ENCODE measurements at regions not wholly inside any gene's neighbourhood (a gene's known extent, or its start where the extent isn't known, plus 50 kb on each side); places are given as distances from the start of the nearest gene placed in this dataset.

DNA sequence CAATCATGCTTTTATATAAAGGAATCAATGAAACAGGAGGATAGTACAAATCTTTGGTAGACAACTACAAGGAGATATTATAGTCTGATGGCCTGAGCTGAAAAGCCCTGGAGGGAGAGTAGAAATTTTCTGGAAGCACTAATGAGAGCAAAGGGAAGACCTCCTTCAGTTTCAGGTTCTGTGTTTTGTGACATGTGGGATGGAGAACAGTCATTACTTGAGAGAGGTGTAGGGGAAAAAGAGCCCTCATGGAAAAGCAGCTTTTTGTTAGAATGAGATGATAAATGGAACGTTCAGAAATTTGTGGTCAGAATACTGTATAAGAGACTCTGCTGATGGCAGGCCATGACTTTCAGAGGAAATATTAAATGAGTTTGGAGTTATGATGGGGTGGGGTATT is 360.6 kb upstream of the MEF2C start:
- Histone ChIP-seq H3K9me3 (no peaks in the 10 kb centered on the region), H3K4me1 (no peaks in the 10 kb centered on the region), H3K36me3 (no peaks in the 10 kb centered on the region), H3K4me3 (no peak overlapping the region), H3K27ac (replicated peaks in 1 of 4) (no peak overlapping the region), H3K27me3 (no peaks in the 10 kb centered on the region)
- DNase-seq (ENCODE audit: extremely low spot score), result no peak
- TF ChIP-seq POLR2A (IDR thresholded peaks at IDR 0.05; ENCODE audit: low read depth) (no peak), CTCF (IDR thresholded peaks at IDR 0.05) (no peak), POLR2AphosphoS5 (IDR thresholded peaks at IDR 0.05) (no peak), EP300 (IDR thresholded peaks at IDR 0.05) (no peak)
- intact Hi-C loops (cut with DNase I), result no loop called here
- WGBS, result 84% methylated on average over 1 of the region's 1 CpG

- no peak overlapping the region for H3K27ac ChIP-seq (replicated peaks in 1 of 4)
- DNase-seq (ENCODE audit: extremely low spot score), result no peak
- H3K4me3 ChIP-seq, result no peak overlapping the region
- no peaks in the 10 kb centered on the region for H3K27me3 ChIP-seq
- intact Hi-C loops (cut with DNase I), result no loop called here
- TF ChIP-seq EP300 (IDR thresholded peaks at IDR 0.05) (no peak), CTCF (IDR thresholded peaks at IDR 0.05) (no peak), POLR2A (IDR thresholded peaks at IDR 0.05; ENCODE audit: low read depth) (no peak), POLR2AphosphoS5 (IDR thresholded peaks at IDR 0.05) (no peak)
- no peaks in the 10 kb centered on the region for H3K9me3 ChIP-seq
- peaks cover 0 to 7% (median 0%) of the 10 kb centered on the region in 4 donors for H3K4me1 ChIP-seq
- H3K36me3 ChIP-seq, result no peaks in the 10 kb centered on the region
These were observed 358.2 kb upstream of the MEF2C start for GRCh38 chr5:89241186-89241585.

DNA sequence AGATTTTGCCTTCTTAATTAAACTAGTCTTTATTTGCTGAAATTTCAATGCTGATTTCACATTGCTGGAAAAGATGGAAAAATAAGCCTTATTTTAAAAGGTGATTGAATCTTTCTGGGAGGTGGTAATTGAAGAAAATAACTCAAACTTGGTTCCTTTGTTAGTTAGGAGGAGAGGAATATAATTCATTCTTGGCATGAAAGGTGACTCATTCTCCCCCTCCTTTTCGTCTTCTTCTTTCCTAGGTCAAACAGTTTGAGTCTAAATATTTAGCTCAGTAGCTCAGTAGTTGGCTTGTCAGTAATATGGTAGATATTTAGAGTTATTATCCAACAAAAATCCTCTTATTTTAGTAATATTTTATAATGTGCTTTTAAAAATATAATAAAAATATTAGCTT is 353.9 kb upstream of the MEF2C start:
- Histone ChIP-seq H3K27ac (replicated peaks in 1 of 4) (no peak overlapping the region), H3K4me3 (no peak overlapping the region), H3K36me3 (no peaks in the 10 kb centered on the region), H3K4me1 (peaks cover 0 to 13% (median 0%) of the 10 kb centered on the region in 4 donors), H3K9me3 (no peaks in the 10 kb centered on the region), H3K27me3 (no peaks in the 10 kb centered on the region)
- intact Hi-C loops (cut with DNase I), result no loop called here
- WGBS, result 48% methylated on average over 1 of the region's 1 CpG
- TF ChIP-seq POLR2A (IDR thresholded peaks at IDR 0.05; ENCODE audit: low read depth) (no peak), POLR2AphosphoS5 (IDR thresholded peaks at IDR 0.05) (no peak), EP300 (IDR thresholded peaks at IDR 0.05) (no peak), CTCF (IDR thresholded peaks at IDR 0.05) (no peak)
- DNase-seq (ENCODE audit: extremely low spot score), result no peak

DNA sequence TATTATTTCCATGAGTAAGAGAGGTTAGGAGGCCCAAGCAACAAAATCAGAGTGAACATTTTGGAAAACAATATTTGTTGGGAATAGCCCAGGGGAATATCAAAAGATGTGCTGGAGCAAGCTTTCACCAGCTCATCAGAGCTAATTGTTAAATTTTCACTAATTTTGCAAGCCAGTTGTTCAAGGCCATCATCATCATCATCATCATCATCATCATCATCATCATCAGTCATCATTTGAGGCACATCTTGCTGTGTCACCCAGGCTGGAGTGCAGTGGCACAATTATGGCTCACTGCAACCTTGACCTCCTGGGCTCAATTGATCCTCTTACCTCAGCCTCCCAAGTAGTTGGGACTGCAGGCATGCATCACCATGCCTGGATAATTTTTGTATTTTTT is 350.5 kb upstream of the MEF2C start:
- Histone ChIP-seq H3K9me3 (no peaks in the 10 kb centered on the region), H3K36me3 (no peaks in the 10 kb centered on the region), H3K4me1 (peaks cover 0 to 13% (median 0%) of the 10 kb centered on the region in 4 donors), H3K27ac (replicated peaks in 1 of 4) (no peak overlapping the region), H3K4me3 (no peak overlapping the region), H3K27me3 (no peaks in the 10 kb centered on the region)
- DNase-seq (ENCODE audit: extremely low spot score), result no peak
- intact Hi-C loops (cut with DNase I), result no loop called here
- TF ChIP-seq POLR2AphosphoS5 (IDR thresholded peaks at IDR 0.05) (no peak), POLR2A (IDR thresholded peaks at IDR 0.05; ENCODE audit: low read depth) (no peak), CTCF (IDR thresholded peaks at IDR 0.05) (no peak), EP300 (IDR thresholded peaks at IDR 0.05) (no peak)

DNA sequence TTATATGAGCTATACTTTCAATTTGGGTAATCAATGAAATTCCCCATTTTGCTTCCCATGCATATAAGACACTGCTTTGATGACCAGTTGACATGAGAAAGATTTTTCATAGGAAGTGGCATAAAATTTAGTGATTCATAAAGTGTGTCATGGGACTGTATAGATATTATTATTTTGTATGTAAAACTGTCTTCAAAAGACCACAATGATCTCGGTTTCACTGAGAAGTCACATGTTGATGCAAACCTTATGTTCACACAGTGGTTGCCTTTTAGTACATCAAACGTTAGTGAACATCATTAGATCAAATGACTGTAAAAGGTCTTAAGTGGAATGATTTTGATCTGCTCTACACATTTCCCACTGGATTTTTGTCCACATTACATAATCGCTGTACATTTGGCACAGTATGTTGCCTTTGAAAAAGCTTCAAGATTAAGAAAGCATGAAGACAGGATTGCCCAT is 349.2 kb upstream of the MEF2C start:
- Histone ChIP-seq H3K36me3 (no peaks in the 10 kb centered on the region), H3K27ac (replicated peaks in 1 of 4) (no peak overlapping the region), H3K27me3 (no peaks in the 10 kb centered on the region), H3K4me3 (no peak overlapping the region), H3K9me3 (no peaks in the 10 kb centered on the region), H3K4me1 (peaks cover 0 to 11% (median 0%) of the 10 kb centered on the region in 4 donors)
- no peak for DNase-seq (ENCODE audit: extremely low spot score)
- 72% methylated on average over 3 of the region's 3 CpGs for WGBS
- TF ChIP-seq POLR2A (IDR thresholded peaks at IDR 0.05; ENCODE audit: low read depth) (no peak), EP300 (IDR thresholded peaks at IDR 0.05) (no peak), CTCF (IDR thresholded peaks at IDR 0.05) (no peak), POLR2AphosphoS5 (IDR thresholded peaks at IDR 0.05) (no peak)
- intact Hi-C loops (cut with DNase I), result no loop called here

Measured in esophagus muscularis mucosa (tissue), 4 donors.